ENCODE measurements at regions not wholly inside any gene's neighbourhood (a gene's known extent, or its start where the extent isn't known, plus 50 kb on each side); places are given as distances from the start of the nearest gene placed in this dataset.

GRCh38 chr6:44657206-44657819, 269.8 kb downstream of the CDC5L start:
- CTCF ChIA-PET (ENCODE audit: unreplicated experiment) = no interaction called here
- no peak for DNase-seq (ENCODE audit: low spot score)
- Histone ChIP-seq H2AFZ (ENCODE audit: low read length) (no peak overlapping the region), H3K4me2 (ENCODE audit: low read length) (no peak overlapping the region), H3K4me3 (ENCODE audit: low read depth, low read length, poor library complexity, severe bottlenecking) (no peak overlapping the region), H3K9me3 (ENCODE audit: low read length) (no peaks in the 10 kb centered on the region), H3K79me2 (ENCODE audit: insufficient read depth, low read depth, low read length) (no peaks in the 10 kb centered on the region), H3K9me2 (ENCODE audit: insufficient read depth, low read length) (no peaks in the 10 kb centered on the region), H3K27ac (ENCODE audit: low read depth, low read length, poor library complexity, severe bottlenecking) (no peak overlapping the region), H4K20me1 (ENCODE audit: insufficient read depth, low read length) (no peaks in the 10 kb centered on the region), H3K36me3 (ENCODE audit: insufficient read depth, low read length) (no peaks in the 10 kb centered on the region), H3K4me1 (ENCODE audit: insufficient read depth, low read length, poor library complexity, severe bottlenecking) (peaks cover 2% of the 10 kb centered on the region)
- POLR2A ChIA-PET = no interaction called here
- no TSS peak for BruUV-seq (replicated peaks)
- TF ChIP-seq CTCF (conservative IDR thresholded peaks at IDR 0.05; ENCODE audit: low read length) = no peak
- TF ChIP-seq EZH2phosphoT487 (IDR thresholded peaks at IDR 0.05; ENCODE audit: borderline replicate concordance, low read depth, low read length) = no peak
- intact Hi-C loops (cut with micrococcal nuclease; ENCODE audit: unreplicated experiment) = loop anchor here (10.0 kb wide), 2 partner anchors 183 to 1057 kb away; no protein-coding TSS in a partner anchor

GRCh38 chr6:44658571-44658970, 271.1 kb downstream of the CDC5L start:
- no TSS peak for BruUV-seq (replicated peaks)
- ChIA-PET POLR2A (no interaction called here), CTCF (ENCODE audit: unreplicated experiment) (no interaction called here)
- no peak overlapping the region for H3K4me3 ChIP-seq (ENCODE audit: low read depth, low read length, poor library complexity, severe bottlenecking)
- H3K36me3 ChIP-seq (ENCODE audit: insufficient read depth, low read length) = no peaks in the 10 kb centered on the region
- H3K79me2 ChIP-seq (ENCODE audit: insufficient read depth, low read depth, low read length) = no peaks in the 10 kb centered on the region
- no peak overlapping the region for H2AFZ ChIP-seq (ENCODE audit: low read length)
- no peak overlapping the region for H3K27ac ChIP-seq (ENCODE audit: low read depth, low read length, poor library complexity, severe bottlenecking)
- peaks cover 6% of the 10 kb centered on the region for H3K4me1 ChIP-seq (ENCODE audit: insufficient read depth, low read length, poor library complexity, severe bottlenecking)
- intact Hi-C loops (cut with micrococcal nuclease; ENCODE audit: unreplicated experiment) = loop anchor here (10.0 kb wide), 2 partner anchors 184 to 1056 kb away; no protein-coding TSS in a partner anchor
- no peaks in the 10 kb centered on the region for H3K9me3 ChIP-seq (ENCODE audit: low read length)
- TF ChIP-seq CTCF (conservative IDR thresholded peaks at IDR 0.05; ENCODE audit: low read length) = no peak
- no peaks in the 10 kb centered on the region for H3K9me2 ChIP-seq (ENCODE audit: insufficient read depth, low read length)
- no peak overlapping the region for H3K4me2 ChIP-seq (ENCODE audit: low read length)
- H4K20me1 ChIP-seq (ENCODE audit: insufficient read depth, low read length) = no peaks in the 10 kb centered on the region
- no peak for DNase-seq (ENCODE audit: low spot score)

DNA sequence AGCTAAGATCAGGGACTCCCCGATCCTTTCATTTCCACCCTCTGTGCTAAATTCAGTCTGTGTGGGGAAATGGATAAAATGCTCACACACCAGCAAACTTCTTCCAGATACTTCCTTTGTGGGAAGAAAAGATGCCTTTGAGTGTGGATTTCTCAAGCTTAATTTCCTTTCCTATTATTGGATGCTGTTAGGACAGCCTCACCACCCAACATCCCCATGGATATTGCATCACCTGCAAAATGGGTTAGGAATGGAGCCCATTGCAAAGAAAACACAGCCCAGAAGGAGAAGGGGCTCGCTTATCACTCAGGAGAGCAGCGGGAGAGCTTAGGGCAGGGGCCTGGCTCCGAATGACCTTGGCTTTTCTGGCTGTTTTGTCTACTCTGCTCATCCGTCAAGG, 272.2 kb downstream of the CDC5L start:
- Histone ChIP-seq H3K9me2 (ENCODE audit: insufficient read depth, low read length) (no peaks in the 10 kb centered on the region), H3K9me3 (ENCODE audit: low read length) (no peaks in the 10 kb centered on the region), H3K36me3 (ENCODE audit: insufficient read depth, low read length) (no peaks in the 10 kb centered on the region), H3K27ac (ENCODE audit: low read depth, low read length, poor library complexity, severe bottlenecking) (no peak overlapping the region), H3K4me3 (ENCODE audit: low read depth, low read length, poor library complexity, severe bottlenecking) (no peak overlapping the region), H3K79me2 (ENCODE audit: insufficient read depth, low read depth, low read length) (no peaks in the 10 kb centered on the region), H2AFZ (ENCODE audit: low read length) (no peak overlapping the region), H3K4me2 (ENCODE audit: low read length) (no peak overlapping the region), H4K20me1 (ENCODE audit: insufficient read depth, low read length) (no peaks in the 10 kb centered on the region), H3K4me1 (ENCODE audit: insufficient read depth, low read length, poor library complexity, severe bottlenecking) (peaks cover 6% of the 10 kb centered on the region)
- intact Hi-C loops (cut with micrococcal nuclease; ENCODE audit: unreplicated experiment) = loop anchor here (10.0 kb wide), 2 partner anchors 185 to 1055 kb away; no protein-coding TSS in a partner anchor
- BruUV-seq (replicated peaks) = no TSS peak
- TF ChIP-seq EZH2phosphoT487 (IDR thresholded peaks at IDR 0.05; ENCODE audit: borderline replicate concordance, low read depth, low read length) = no peak
- TF ChIP-seq CTCF (conservative IDR thresholded peaks at IDR 0.05; ENCODE audit: low read length) = no peak
- ChIA-PET POLR2A (no interaction called here), CTCF (ENCODE audit: unreplicated experiment) (interaction anchor here (0.5 to 1.2 kb wide), 2 partner anchors 29 to 783 kb away, joined by 3 to 6 read pairs; no protein-coding TSS in a partner anchor)
- DNase-seq (ENCODE audit: low spot score) = no peak
